HL-60 (cell line): ENCODE measurements at regions not wholly inside any gene's neighbourhood (a gene's known extent, or its start where the extent isn't known, plus 50 kb on each side); places are given as distances from the start of the nearest gene placed in this dataset.

Experiments used
- CTCF ChIP-seq: IDR thresholded peaks from one replicate; pipeline ENCODE4 v1.5.1; 2011; ENCODE audit warnings: low read length, control low read depth, inconsistent platforms; ENCODE audit not compliant: insufficient read depth
- POLR2AphosphoS5 ChIP-seq: IDR thresholded peaks from 2 replicates; pipeline ENCODE4 v1.6.1; 2012; ENCODE audit warnings: low read depth
- REST ChIP-seq: IDR thresholded peaks from 2 replicates; pipeline ENCODE4 v1.6.1; 2012; ENCODE audit warnings: low read depth; ENCODE audit not compliant: insufficient replicate concordance

- TF ChIP-seq CTCF (no peak), POLR2AphosphoS5 (no peak), REST (no peak)
Measured at GRCh38 chr6:4459032-4459431, 317.2 kb upstream of the CDYL start.
